ENCODE measurements at regions not wholly inside any gene's neighbourhood (a gene's known extent, or its start where the extent isn't known, plus 50 kb on each side); places are given as distances from the start of the nearest gene placed in this dataset.

DNA sequence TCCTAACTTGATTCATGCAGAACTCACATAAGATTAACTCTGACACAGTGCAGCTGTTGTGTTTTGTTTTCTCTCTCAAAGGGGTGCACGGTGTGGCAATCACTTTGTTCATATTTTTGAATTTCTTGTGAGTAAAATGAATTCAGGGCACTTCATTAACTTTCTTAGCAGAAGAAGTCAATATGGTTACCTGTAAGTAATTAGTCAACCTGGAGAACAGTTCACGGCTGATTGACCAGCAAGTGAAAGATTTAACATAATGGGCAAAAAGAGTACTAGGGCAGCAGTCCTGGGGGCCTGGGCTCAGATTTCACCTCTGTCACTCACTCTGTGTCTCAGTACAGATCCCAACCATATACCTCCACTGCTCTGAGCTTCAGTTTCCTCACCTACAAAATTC is 102.4 kb upstream of the SPTLC3 start (continued):
- TF ChIP-seq, protein P1, sequence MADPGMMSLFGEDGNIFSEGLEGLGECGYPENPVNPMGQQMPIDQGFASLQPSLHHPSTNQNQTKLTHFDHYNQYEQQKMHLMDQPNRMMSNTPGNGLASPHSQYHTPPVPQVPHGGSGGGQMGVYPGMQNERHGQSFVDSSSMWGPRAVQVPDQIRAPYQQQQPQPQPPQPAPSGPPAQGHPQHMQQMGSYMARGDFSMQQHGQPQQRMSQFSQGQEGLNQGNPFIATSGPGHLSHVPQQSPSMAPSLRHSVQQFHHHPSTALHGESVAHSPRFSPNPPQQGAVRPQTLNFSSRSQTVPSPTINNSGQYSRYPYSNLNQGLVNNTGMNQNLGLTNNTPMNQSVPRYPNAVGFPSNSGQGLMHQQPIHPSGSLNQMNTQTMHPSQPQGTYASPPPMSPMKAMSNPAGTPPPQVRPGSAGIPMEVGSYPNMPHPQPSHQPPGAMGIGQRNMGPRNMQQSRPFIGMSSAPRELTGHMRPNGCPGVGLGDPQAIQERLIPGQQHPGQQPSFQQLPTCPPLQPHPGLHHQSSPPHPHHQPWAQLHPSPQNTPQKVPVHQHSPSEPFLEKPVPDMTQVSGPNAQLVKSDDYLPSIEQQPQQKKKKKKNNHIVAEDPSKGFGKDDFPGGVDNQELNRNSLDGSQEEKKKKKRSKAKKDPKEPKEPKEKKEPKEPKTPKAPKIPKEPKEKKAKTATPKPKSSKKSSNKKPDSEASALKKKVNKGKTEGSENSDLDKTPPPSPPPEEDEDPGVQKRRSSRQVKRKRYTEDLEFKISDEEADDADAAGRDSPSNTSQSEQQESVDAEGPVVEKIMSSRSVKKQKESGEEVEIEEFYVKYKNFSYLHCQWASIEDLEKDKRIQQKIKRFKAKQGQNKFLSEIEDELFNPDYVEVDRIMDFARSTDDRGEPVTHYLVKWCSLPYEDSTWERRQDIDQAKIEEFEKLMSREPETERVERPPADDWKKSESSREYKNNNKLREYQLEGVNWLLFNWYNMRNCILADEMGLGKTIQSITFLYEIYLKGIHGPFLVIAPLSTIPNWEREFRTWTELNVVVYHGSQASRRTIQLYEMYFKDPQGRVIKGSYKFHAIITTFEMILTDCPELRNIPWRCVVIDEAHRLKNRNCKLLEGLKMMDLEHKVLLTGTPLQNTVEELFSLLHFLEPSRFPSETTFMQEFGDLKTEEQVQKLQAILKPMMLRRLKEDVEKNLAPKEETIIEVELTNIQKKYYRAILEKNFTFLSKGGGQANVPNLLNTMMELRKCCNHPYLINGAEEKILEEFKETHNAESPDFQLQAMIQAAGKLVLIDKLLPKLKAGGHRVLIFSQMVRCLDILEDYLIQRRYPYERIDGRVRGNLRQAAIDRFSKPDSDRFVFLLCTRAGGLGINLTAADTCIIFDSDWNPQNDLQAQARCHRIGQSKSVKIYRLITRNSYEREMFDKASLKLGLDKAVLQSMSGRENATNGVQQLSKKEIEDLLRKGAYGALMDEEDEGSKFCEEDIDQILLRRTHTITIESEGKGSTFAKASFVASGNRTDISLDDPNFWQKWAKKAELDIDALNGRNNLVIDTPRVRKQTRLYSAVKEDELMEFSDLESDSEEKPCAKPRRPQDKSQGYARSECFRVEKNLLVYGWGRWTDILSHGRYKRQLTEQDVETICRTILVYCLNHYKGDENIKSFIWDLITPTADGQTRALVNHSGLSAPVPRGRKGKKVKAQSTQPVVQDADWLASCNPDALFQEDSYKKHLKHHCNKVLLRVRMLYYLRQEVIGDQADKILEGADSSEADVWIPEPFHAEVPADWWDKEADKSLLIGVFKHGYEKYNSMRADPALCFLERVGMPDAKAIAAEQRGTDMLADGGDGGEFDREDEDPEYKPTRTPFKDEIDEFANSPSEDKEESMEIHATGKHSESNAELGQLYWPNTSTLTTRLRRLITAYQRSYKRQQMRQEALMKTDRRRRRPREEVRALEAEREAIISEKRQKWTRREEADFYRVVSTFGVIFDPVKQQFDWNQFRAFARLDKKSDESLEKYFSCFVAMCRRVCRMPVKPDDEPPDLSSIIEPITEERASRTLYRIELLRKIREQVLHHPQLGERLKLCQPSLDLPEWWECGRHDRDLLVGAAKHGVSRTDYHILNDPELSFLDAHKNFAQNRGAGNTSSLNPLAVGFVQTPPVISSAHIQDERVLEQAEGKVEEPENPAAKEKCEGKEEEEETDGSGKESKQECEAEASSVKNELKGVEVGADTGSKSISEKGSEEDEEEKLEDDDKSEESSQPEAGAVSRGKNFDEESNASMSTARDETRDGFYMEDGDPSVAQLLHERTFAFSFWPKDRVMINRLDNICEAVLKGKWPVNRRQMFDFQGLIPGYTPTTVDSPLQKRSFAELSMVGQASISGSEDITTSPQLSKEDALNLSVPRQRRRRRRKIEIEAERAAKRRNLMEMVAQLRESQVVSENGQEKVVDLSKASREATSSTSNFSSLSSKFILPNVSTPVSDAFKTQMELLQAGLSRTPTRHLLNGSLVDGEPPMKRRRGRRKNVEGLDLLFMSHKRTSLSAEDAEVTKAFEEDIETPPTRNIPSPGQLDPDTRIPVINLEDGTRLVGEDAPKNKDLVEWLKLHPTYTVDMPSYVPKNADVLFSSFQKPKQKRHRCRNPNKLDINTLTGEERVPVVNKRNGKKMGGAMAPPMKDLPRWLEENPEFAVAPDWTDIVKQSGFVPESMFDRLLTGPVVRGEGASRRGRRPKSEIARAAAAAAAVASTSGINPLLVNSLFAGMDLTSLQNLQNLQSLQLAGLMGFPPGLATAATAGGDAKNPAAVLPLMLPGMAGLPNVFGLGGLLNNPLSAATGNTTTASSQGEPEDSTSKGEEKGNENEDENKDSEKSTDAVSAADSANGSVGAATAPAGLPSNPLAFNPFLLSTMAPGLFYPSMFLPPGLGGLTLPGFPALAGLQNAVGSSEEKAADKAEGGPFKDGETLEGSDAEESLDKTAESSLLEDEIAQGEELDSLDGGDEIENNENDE (IDR thresholded peaks at IDR 0.05; ENCODE audit: insufficient replicate concordance, low read length), result no peak
- TF ChIP-seq SRF (IDR thresholded peaks at IDR 0.05; ENCODE audit: low read depth, low read length) (no peak), CREB1 (IDR thresholded peaks at IDR 0.05) (no peak), CHD2 (IDR thresholded peaks at IDR 0.05; ENCODE audit: low read length) (no peak), PHF8 (conservative IDR thresholded peaks at IDR 0.05; ENCODE audit: low read depth, low read length) (no peak), SAP30 (IDR thresholded peaks at IDR 0.05; ENCODE audit: insufficient read depth, insufficient replicate concordance, low read length) (no peak), ASH2L (IDR thresholded peaks at IDR 0.05; ENCODE audit: low read length) (no peak), GABPA (IDR thresholded peaks at IDR 0.05; ENCODE audit: borderline replicate concordance, insufficient read depth, low read length) (no peak), CBX5 (IDR thresholded peaks at IDR 0.05; ENCODE audit: low read depth, low read length) (no peak), BCL11A (IDR thresholded peaks at IDR 0.05; ENCODE audit: low read depth in 2 of 2, low read length in 2 of 2) (no peak), CBX8 (IDR thresholded peaks at IDR 0.05; ENCODE audit: borderline replicate concordance, low read depth, low read length) (no peak)
- TF ChIP-seq, protein P2, sequence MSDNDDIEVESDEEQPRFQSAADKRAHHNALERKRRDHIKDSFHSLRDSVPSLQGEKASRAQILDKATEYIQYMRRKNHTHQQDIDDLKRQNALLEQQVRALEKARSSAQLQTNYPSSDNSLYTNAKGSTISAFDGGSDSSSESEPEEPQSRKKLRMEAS (IDR thresholded peaks at IDR 0.05), result no peak

Measured in H1 (cell line).